SU-DHL-6 (cell line): ENCODE measurements at regions not wholly inside any gene's neighbourhood (a gene's known extent, or its start where the extent isn't known, plus 50 kb on each side); places are given as distances from the start of the nearest gene placed in this dataset.

Experiments
- CTCF ChIP-seq: fragments of 200-600 bp; sonication (generic); IDR thresholded peaks from one replicate; pipeline ENCODE4 v1.5.1; 2017; ENCODE audit warnings: antibody characterized with exemption, mild to moderate bottlenecking, low read length, moderate library complexity; ENCODE audit not compliant: insufficient read depth, poor library complexity, severe bottlenecking
- EZH2phosphoT487 ChIP-seq: fragments of 200-600 bp; sonication (generic), shearing (Covaris generic); conservative IDR thresholded peaks from 2 replicates; pipeline ENCODE4 v1.6.1; 2018; ENCODE audit warnings: mild to moderate bottlenecking, antibody characterized with exemption, low read length, moderate library complexity, mixed read lengths

- TF ChIP-seq CTCF (no peak), EZH2phosphoT487 (no peak)
These were observed 456.0 kb upstream of the CTNND2 start for GRCh38 chr5:12360218-12360617.
